ENCODE measurements at regions not wholly inside any gene's neighbourhood (a gene's known extent, or its start where the extent isn't known, plus 50 kb on each side); places are given as distances from the start of the nearest gene placed in this dataset.

GRCh38 chr2:18132697-18133096 lies 254.2 kb downstream of the KCNS3 start:
- DNase-seq (ENCODE audit: low read depth): peak; percentile 70

- DNase-seq (ENCODE audit: low read depth): no peak
Observed at GRCh38 chr2:18131761-18132160, 253.3 kb downstream of the KCNS3 start.

DNA sequence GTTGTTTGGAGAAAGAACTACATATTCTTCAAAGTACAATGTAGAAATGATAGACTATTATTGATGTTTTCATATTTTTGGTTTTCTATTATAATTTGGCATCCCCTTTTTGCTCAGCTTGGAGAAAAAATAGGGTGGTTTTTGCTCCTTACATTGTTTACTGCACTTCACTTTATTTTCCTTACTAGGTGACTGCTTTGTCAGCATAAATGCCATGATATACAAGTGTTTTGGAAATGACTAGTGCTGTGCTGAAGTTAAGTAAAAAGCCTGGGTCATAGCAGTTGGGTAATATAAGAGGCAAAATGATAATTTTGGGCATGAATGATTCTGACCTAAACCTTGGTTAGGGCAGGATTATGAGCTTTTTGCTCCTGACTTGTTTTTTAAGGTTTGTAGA lies 250.9 kb downstream of the KCNS3 start:
- DNase-seq (ENCODE audit: low read depth): no peak

GRCh38 chr2:18125303-18125702 lies 246.8 kb downstream of the KCNS3 start:
- no peak for DNase-seq (ENCODE audit: low read depth)

GRCh38 chr2:18124116-18124835 lies 245.8 kb downstream of the KCNS3 start:
- DNase-seq (ENCODE audit: low read depth): no peak

- DNase-seq (ENCODE audit: low read depth): no peak
Observed at GRCh38 chr2:18123577-18123976, 245.1 kb downstream of the KCNS3 start.

DNA sequence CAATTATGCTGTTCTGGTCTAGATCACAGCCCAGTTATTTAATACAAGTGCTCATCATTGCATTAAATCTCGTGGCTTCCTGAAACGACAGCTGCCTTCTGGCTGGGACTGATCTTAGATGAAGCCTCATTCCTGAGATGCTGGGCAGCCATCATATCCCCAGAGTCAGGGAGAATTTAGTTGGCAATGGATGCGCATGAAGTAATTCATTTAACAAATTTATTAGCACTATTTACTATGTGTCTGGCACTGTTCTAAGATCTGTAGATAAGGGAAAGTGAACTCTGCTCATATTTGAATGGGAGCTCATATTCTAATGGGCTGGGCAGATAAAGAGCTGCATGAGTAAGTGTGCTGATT lies 244.7 kb downstream of the KCNS3 start:
- DNase-seq (ENCODE audit: low read depth): no peak

DNA sequence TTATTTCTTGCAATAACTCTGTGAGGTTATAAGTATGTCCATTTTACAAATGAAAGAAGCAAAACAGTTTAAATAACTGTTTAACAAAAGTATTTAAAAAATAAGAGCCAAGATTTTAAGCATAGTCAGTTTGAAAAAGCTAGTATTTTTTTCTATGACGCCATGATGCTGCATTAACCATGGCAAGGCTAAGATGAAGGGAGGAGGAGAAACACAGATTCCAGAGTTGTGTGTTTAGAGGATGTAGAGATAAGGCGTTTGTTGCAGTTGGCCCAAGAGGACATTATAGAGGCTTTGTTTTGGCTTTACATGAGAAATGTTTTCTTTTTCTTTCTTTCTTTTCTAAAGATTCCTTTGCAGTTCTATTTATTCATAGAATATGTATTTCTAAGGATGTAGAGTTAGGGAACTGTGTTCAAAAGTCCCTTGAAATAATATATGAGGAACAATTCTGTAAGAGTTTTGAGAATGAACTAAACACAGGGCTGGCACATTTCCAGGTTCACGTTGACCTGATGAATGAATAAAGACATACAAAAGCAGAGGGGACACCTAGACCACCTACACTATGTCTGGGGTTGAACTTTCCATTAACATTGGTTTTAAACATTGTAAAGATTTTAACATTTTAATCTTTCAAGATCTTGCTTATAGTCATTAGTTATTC lies 244.2 kb downstream of the KCNS3 start:
- DNase-seq (ENCODE audit: low read depth): no peak

DNA sequence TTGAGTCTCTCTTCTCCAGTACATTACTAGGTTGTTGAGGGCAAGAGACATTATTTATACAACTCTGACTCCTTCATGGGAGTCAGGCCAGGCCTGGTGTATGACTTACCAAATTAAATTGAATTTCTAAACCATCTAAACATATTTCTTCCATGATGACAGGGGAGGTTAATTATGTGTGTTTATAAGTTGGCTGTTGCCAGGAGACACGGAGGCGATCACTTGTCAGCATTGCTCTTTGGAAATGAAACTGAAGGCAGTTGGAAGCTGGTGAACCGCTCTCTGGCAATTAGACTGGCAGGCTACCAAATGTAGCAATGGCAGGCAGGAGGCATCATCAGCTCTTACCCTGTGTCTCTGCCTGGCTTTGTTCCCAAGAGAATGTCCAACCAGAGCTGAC lies 241.4 kb downstream of the KCNS3 start:
- DNase-seq (ENCODE audit: low read depth): peak; percentile 26

- DNase-seq (ENCODE audit: low read depth): peak; percentile 9
Observed at GRCh38 chr2:18118703-18119102, 240.2 kb downstream of the KCNS3 start.

GRCh38 chr2:18117592-18117991 lies 239.1 kb downstream of the KCNS3 start:
- peak; percentile 68 for DNase-seq (ENCODE audit: low read depth)

DNA sequence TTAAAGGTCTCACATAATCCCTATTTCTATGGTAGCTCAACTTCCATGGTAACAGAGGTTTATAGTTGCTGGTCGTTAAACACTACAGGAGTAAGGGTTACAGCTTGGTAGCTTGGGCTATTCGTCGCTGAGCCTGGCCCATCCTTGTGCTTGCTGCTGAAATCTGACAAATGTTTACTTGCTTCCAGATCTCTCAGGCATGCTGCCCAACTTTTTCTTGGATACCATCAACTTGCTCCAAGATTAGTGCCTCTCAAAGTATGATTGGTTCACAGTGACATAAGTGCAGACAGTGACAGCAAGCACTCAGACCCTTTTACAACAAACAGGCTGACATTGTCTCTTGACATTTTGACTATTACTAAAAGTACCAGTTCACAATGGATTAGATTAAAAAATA lies 231.8 kb downstream of the KCNS3 start:
- no peak for DNase-seq (ENCODE audit: low read depth)

DNA sequence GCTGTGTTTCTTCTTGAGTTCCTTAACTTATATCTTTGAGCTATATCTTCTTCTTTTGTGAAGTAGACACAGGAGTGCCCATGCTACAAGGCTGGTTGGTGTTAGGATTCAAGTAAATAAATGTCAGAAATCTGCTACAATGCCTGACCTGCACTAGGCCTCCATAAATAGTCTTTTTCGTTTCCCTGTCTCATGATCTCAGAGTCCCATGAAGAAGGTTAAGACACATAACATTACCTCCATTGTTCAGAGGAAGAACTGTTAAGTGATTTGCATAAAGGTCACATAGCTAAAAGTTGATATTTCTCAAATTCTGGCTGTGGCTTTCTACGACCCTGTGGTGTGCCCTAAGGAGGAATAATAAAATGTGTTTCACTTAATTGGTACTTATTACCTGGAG lies 228.4 kb downstream of the KCNS3 start:
- no peak for DNase-seq (ENCODE audit: low read depth)

DNA sequence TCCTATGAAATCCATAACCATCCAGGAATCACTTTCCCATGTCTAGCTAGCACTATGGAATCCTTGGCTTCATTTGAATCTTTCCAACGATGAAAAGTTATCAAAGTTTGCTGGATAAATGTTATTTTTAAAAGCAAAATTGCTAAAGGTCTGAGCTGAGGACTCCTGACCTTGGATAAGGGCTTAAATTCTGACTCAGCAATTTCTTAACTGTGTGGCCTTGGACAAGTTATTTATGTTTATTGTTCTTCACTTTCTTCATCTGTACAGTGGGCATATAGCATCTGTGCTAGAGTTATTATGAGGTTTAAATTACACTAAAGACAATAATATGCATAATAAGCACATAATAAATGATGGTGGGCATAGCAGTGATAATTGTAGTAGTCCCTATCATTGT lies 227.5 kb downstream of the KCNS3 start:
- DNase-seq (ENCODE audit: low read depth): no peak

DNA sequence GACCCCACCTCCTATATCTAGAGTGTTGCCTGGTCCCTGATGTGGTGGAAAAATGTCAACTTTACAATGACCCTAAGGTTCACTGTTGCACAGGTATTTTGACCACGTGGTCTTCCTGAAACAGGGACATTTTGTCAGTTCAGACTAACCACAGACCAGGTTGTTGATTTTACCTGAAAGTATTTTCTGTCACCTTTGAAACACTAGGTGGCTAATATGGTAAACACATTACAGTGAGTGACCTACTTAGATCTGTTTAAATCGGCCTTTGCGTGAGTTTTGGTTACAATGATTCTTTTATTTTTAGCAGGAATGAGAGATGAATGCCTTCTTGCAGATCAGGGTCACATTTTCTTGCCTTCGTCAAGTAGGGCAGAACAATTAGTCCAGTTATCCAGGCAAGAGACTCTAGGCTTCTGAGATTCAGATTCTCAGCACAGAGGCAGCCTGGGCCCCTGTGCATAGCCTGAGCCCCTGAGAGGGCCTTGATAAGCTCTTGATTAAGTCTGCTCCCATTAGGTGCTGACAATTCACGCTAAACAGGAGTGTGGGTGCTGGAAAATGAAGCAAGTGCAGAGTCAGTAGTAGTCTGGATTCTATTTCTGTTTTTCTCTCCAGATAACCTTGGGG lies 226.2 kb downstream of the KCNS3 start:
- DNase-seq (ENCODE audit: low read depth): no peak

- DNase-seq (ENCODE audit: low read depth): no peak
Observed at GRCh38 chr2:18096836-18097405, 218.5 kb downstream of the KCNS3 start.

DNA sequence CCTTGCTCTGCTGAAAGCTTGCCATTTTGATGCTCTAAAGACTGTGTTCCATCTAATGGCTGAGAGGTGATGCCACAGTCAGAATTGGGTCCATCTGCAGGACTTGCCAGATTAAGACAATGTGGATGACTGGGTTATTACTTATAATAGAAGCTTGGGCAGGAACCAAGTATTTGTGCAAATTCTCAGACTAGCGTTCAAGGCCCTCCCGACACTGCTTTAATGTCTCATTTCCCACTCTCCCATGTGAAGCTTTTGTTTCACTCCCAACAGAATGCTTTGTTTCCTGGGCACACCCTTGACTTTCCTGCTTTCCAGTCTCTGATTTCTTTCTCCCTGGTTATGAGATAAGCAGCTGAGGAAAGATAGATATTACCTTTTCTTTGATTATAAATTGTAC lies 215.8 kb downstream of the KCNS3 start:
- no peak for DNase-seq (ENCODE audit: low read depth)

DNA sequence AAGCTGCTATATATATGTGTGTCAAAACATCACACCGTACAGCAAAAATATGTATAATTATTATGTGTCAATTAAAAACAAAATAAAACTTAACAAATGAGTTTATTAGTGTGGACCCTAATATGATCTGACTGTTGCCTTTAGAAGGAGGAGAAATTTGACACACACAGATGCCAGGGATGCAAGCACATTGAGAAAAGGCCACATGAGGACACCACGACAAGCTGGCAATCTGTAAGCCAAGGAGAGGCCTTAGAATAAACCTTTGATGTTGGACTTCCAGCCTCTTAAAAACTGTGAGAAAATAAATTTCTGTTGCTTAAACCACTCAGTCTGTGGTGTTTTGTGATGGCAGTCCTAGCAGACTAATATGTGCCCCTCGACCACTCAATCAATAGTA lies 214.7 kb downstream of the KCNS3 start:
- DNase-seq (ENCODE audit: low read depth): no peak

- no peak for DNase-seq (ENCODE audit: low read depth)
Observed at GRCh38 chr2:18092760-18093159, 214.3 kb downstream of the KCNS3 start.

DNA sequence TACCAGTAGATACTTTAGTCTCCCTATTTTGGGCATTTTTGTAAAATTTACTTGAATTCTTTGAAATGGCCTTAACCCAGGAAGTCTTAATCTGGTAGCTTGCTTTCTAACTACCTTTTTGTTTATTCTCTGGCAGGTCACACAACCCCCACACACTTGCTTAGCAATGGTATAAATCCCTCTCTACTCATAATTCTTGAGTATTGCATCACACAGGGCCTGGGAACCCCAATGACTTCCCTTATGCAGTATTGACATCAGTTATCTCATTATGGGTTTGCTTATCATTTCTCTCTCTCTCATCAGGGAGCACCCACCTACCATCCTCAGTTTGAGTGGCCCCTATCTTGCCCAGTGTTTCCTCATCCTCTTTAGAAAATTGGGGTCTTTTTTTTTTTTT lies 207.1 kb downstream of the KCNS3 start:
- peak; percentile 38 for DNase-seq (ENCODE audit: low read depth)

GRCh38 chr2:18084376-18084775 lies 205.9 kb downstream of the KCNS3 start:
- no peak for DNase-seq (ENCODE audit: low read depth)

DNA sequence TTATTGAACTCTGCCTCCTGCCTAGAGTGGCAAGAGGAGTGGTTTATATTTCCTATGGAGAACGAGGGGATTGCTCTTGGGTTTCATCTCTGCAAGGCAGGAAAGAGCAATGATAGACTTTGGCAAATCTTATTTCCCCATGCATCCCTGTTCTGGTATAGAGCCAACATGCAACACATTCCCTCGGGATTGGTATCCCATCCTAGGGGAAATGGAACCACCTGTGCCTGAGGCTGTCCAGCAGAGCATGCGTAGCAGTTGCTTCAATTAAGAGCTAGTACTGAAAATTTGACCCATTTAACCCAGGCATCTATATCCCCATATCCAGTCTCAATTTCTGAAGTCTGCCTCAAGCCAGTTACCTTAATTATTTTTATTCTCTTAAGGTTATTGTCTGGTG lies 205.3 kb downstream of the KCNS3 start:
- no peak for DNase-seq (ENCODE audit: low read depth)

DNA sequence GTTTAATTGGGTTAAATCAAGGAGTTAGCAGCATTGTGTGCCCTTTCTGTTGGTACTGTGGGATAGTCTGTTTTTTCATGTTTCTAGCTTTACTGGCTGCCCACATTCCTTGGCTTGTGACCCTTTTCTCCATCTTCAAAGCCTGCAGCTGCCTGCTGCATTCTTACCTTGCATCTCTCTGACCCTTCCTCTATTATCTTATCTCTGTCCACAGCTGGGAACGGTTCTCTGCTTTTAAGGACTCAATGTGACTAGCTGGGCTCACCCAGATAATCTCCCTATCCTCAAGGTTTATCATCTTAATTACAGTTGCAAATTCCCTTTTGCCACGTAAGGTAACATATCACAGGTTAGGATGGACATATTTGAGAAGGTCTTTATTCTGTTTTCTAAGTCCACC lies 199.7 kb downstream of the KCNS3 start:
- DNase-seq (ENCODE audit: low read depth): no peak

Data from iris pigment epithelial cell (primary cell).